ENCODE measurements at regions not wholly inside any gene's neighbourhood (a gene's known extent, or its start where the extent isn't known, plus 50 kb on each side); places are given as distances from the start of the nearest gene placed in this dataset.

GRCh38 chr7:17126413-17127268 lies 171.8 kb upstream of the AHR start:
- no peak for DNase-seq (ENCODE audit: low read depth)

GRCh38 chr7:17129218-17129617 lies 169.2 kb upstream of the AHR start:
- DNase-seq (ENCODE audit: low read depth): no peak

- peak; percentile 72 for DNase-seq (ENCODE audit: low read depth)
Observed at GRCh38 chr7:17130281-17131059, 168.0 kb upstream of the AHR start.

- DNase-seq (ENCODE audit: low read depth): no peak
Observed at GRCh38 chr7:17131060-17131345, 167.4 kb upstream of the AHR start.

- DNase-seq (ENCODE audit: low read depth): no peak
Observed at GRCh38 chr7:17131983-17132655, 166.3 kb upstream of the AHR start.

GRCh38 chr7:17132726-17133125 lies 165.7 kb upstream of the AHR start:
- no peak for DNase-seq (ENCODE audit: low read depth)

GRCh38 chr7:17133977-17134376 lies 164.5 kb upstream of the AHR start:
- DNase-seq (ENCODE audit: low read depth): no peak

- no peak for DNase-seq (ENCODE audit: low read depth)
Observed at GRCh38 chr7:17134786-17135185, 163.7 kb upstream of the AHR start.

- DNase-seq (ENCODE audit: low read depth): no peak
Observed at GRCh38 chr7:17136126-17136525, 162.3 kb upstream of the AHR start.

GRCh38 chr7:17139081-17139480 lies 159.4 kb upstream of the AHR start:
- DNase-seq (ENCODE audit: low read depth): no peak

- DNase-seq (ENCODE audit: low read depth): no peak
Observed at GRCh38 chr7:17140406-17140805, 158.0 kb upstream of the AHR start.

- no peak for DNase-seq (ENCODE audit: low read depth)
Observed at GRCh38 chr7:17142831-17143541, 155.5 kb upstream of the AHR start.

- DNase-seq (ENCODE audit: low read depth): peak; percentile 73
Observed at GRCh38 chr7:17144322-17144721, 154.1 kb upstream of the AHR start.

- no peak for DNase-seq (ENCODE audit: low read depth)
Observed at GRCh38 chr7:17146621-17147020, 151.8 kb upstream of the AHR start.

GRCh38 chr7:17147409-17147808 lies 151.0 kb upstream of the AHR start:
- no peak for DNase-seq (ENCODE audit: low read depth)

- DNase-seq (ENCODE audit: low read depth): no peak
Observed at GRCh38 chr7:17150018-17150417, 148.4 kb upstream of the AHR start.

GRCh38 chr7:17152721-17153120 lies 145.7 kb upstream of the AHR start:
- no peak for DNase-seq (ENCODE audit: low read depth)

GRCh38 chr7:17153536-17153935 lies 144.9 kb upstream of the AHR start:
- DNase-seq (ENCODE audit: low read depth): no peak

GRCh38 chr7:17155529-17155928 lies 142.9 kb upstream of the AHR start:
- DNase-seq (ENCODE audit: low read depth): no peak

- no peak for DNase-seq (ENCODE audit: low read depth)
Observed at GRCh38 chr7:17158261-17158660, 140.2 kb upstream of the AHR start.

GRCh38 chr7:17159500-17160037 lies 138.9 kb upstream of the AHR start:
- no peak for DNase-seq (ENCODE audit: low read depth)

Measured in HT1080 (cell line).